ENCODE measurements at regions not wholly inside any gene's neighbourhood (a gene's known extent, or its start where the extent isn't known, plus 50 kb on each side); places are given as distances from the start of the nearest gene placed in this dataset.

GRCh38 chr10:4749271-4749574, 76.8 kb upstream of the AKR1E2 start:
- Histone ChIP-seq H2AFZ (ENCODE audit: low read depth, low read length) (no peak overlapping the region), H3K27ac (ENCODE audit: extremely low read depth, low read depth, low read length) (no peak overlapping the region), H3K27me3 (ENCODE audit: control insufficient read depth in 2 of 2, insufficient read depth in 2 of 2, low read length in 2 of 2) (peaks cover 4 to 8% of the 10 kb centered on the region in 2 experiments; a peak in 3 of 5 replicates), H4K20me1 (replicated peaks; ENCODE audit: control insufficient read depth, insufficient read depth, low read length) (no peaks in the 10 kb centered on the region), H3K79me2 (ENCODE audit: control insufficient read depth, insufficient read depth, low read length) (no peaks in the 10 kb centered on the region), H3K4me3 (no peak overlapping the region), H3K9ac (ENCODE audit: insufficient read depth in 1 of 2, low read depth in 2 of 2, low read length in 2 of 2) (no peak overlapping the region), H3K9me3 (replicated peaks; ENCODE audit: control insufficient read depth, insufficient read depth, low read depth, low read length) (no peaks in the 10 kb centered on the region), H3K36me3 (ENCODE audit: control insufficient read depth, insufficient read depth, low read length) (no peaks in the 10 kb centered on the region), H3K4me1 (replicated peaks in 1 of 2; ENCODE audit: control insufficient read depth in 2 of 2, insufficient read depth in 2 of 2, low read length in 2 of 2) (no peaks in the 10 kb centered on the region), H3K9me1 (ENCODE audit: control insufficient read depth, insufficient read depth, low read length) (no peaks in the 10 kb centered on the region), H3K4me2 (ENCODE audit: insufficient read depth, low read length) (no peak overlapping the region)
- no peak for FAIRE-seq
- WGBS (ENCODE audit: insufficient coverage, low coverage, missing lambda C conversion rate), result 0% methylated on average over 4 of the region's 4 CpGs
- no peak for DNase-seq (ENCODE audit: extremely low read depth in 1 of 4, low spot score in 3 of 4)
- TF ChIP-seq ZNF184 (CRISPR knock-in tag; IDR thresholded peaks at IDR 0.05), result no peak
- TF ChIP-seq PTTG1 (tag; IDR thresholded peaks at IDR 0.05; ENCODE audit: low read depth), result no peak
- no peak for TF ChIP-seq MECOM (CRISPR knock-in tag; IDR thresholded peaks at IDR 0.05)
- TF ChIP-seq ATF1 (CRISPR knock-in tag; IDR thresholded peaks at IDR 0.05), result no peak
- no peak for TF ChIP-seq ATF1 (tag; IDR thresholded peaks at IDR 0.05)
- no peak for TF ChIP-seq DMBX1 (CRISPR knock-in tag; IDR thresholded peaks at IDR 0.05; ENCODE audit: borderline replicate concordance)
- no peak for TF ChIP-seq ZZZ3 (IDR thresholded peaks at IDR 0.05)
- no peak for TF ChIP-seq KLF1 (tag; IDR thresholded peaks at IDR 0.05)
- TF ChIP-seq CHAMP1 (IDR thresholded peaks at IDR 0.05), result no peak
- no peak for TF ChIP-seq GATAD2A (IDR thresholded peaks at IDR 0.05)
- no peak for TF ChIP-seq ZNF518B (CRISPR knock-in tag; IDR thresholded peaks at IDR 0.05)
- TF ChIP-seq GABPB2 (CRISPR knock-in tag; conservative IDR thresholded peaks at IDR 0.05), result no peak
- TF ChIP-seq ZNF3 (CRISPR knock-in tag; IDR thresholded peaks at IDR 0.05), result no peak
- TF ChIP-seq HLTF (IDR thresholded peaks at IDR 0.05), result no peak
- no peak for TF ChIP-seq ZNF408 (CRISPR knock-in tag; IDR thresholded peaks at IDR 0.05; ENCODE audit: low read depth)
- TF ChIP-seq PKNOX1 (IDR thresholded peaks at IDR 0.05), result no peak
- TF ChIP-seq CAMTA2 (CRISPR knock-in tag; conservative IDR thresholded peaks at IDR 0.05), result no peak
- in situ Hi-C loops (cut with MboI), result no loop called here
- ChIA-PET POLR2A (interaction anchor here (1.0 kb wide), 1 partner anchor 13 kb away, joined by 3 read pairs; no protein-coding TSS in a partner anchor), CTCF (ENCODE audit: low intra/inter-chr PET ratio) (no interaction called here)
- BruUV-seq (replicated peaks), result no TSS peak
- no peak for ATAC-seq
- intact Hi-C loops (cut with micrococcal nuclease), result no loop called here

Measured in K562 (cell line).